ENCODE measurements at regions not wholly inside any gene's neighbourhood (a gene's known extent, or its start where the extent isn't known, plus 50 kb on each side); places are given as distances from the start of the nearest gene placed in this dataset.

DNA sequence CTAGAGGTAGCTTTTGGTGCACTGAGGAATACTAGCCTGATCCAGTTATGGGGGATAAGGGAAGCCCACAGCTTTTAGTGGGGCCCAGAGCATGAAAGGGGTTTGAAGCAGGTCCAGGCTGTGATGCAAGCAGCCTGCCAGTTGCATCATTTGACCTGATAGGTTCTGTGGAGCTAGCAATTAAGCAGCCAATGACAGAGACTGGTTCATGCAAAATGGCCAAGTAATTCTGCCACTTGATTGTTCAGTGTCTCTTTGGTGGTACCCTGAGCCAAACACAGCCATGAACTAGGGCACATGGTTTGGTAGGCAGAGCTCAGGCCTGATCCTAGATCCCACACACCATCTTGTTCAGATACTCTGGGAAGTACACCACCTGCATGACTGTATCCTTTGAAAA is 91.0 kb upstream of the PRR23C start:
- no peaks in the 10 kb centered on the region for H4K20me1 ChIP-seq (ENCODE audit: control insufficient read depth, insufficient read depth, insufficient read length)
- H3K4ac ChIP-seq (ENCODE audit: low read depth, low read length), result no peak overlapping the region
- H2BK20ac ChIP-seq (ENCODE audit: low read depth, low read length, poor library complexity, severe bottlenecking), result no peak overlapping the region
- no peaks in the 10 kb centered on the region for H3K9me3 ChIP-seq (ENCODE audit: control insufficient read depth, low read depth, low read length)
- H3K79me1 ChIP-seq (ENCODE audit: insufficient read depth, low read depth, low read length, poor library complexity, severe bottlenecking), result no peaks in the 10 kb centered on the region
- no peaks in the 10 kb centered on the region for H3K27me3 ChIP-seq (ENCODE audit: insufficient read depth, low read length)
- Mint-ChIP-seq H3K27ac (no peak overlapping the region), H3K4me1 (peaks cover 0 to 5% of the 10 kb centered on the region in 2 experiments; a peak in 3 of 4 replicates), H3K27me3 (ENCODE audit: low read depth) (peaks cover 6% of the 10 kb centered on the region; the same call in 1 of the 2 replicates), H3K36me3 (ENCODE audit: insufficient read depth in 1 of 3, low read depth in 3 of 3) (no peaks in the 10 kb centered on the region), H3K4me3 (no peak overlapping the region), H3K9me3 (no peaks in the 10 kb centered on the region)
- no peak overlapping the region for H4K5ac ChIP-seq (ENCODE audit: insufficient read length, low read depth, low read length)
- no peak overlapping the region for H2BK120ac ChIP-seq (ENCODE audit: low read depth, low read length, poor library complexity, severe bottlenecking)
- no peaks in the 10 kb centered on the region for H3K4me1 ChIP-seq (ENCODE audit: insufficient read depth, low read length)
- no peak for DNase-seq
- H3K27ac ChIP-seq (ENCODE audit: insufficient read length, low read depth, low read length), result no peak overlapping the region
- TF ChIP-seq, protein P1, sequence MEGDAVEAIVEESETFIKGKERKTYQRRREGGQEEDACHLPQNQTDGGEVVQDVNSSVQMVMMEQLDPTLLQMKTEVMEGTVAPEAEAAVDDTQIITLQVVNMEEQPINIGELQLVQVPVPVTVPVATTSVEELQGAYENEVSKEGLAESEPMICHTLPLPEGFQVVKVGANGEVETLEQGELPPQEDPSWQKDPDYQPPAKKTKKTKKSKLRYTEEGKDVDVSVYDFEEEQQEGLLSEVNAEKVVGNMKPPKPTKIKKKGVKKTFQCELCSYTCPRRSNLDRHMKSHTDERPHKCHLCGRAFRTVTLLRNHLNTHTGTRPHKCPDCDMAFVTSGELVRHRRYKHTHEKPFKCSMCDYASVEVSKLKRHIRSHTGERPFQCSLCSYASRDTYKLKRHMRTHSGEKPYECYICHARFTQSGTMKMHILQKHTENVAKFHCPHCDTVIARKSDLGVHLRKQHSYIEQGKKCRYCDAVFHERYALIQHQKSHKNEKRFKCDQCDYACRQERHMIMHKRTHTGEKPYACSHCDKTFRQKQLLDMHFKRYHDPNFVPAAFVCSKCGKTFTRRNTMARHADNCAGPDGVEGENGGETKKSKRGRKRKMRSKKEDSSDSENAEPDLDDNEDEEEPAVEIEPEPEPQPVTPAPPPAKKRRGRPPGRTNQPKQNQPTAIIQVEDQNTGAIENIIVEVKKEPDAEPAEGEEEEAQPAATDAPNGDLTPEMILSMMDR (conservative IDR thresholded peaks at IDR 0.05), result no peak
- no peak overlapping the region for H2AFZ ChIP-seq (ENCODE audit: low read length)
- H2AK5ac ChIP-seq (ENCODE audit: insufficient read length, low read length), result no peak overlapping the region
- H3K79me2 ChIP-seq (ENCODE audit: insufficient read depth, low read length), result no peaks in the 10 kb centered on the region
- H3T11ph ChIP-seq (ENCODE audit: low read length), result no peak overlapping the region
- H3K4me2 ChIP-seq (ENCODE audit: insufficient read depth, insufficient read length, low read length), result no peak overlapping the region
- no peak overlapping the region for H2BK5ac ChIP-seq (ENCODE audit: insufficient read length, low read length)
- H3K9ac ChIP-seq (ENCODE audit: extremely low read depth, insufficient read length, low read length), result no peak overlapping the region
- H3K23me2 ChIP-seq (ENCODE audit: insufficient read length, low read depth, low read length, poor library complexity, severe bottlenecking), result no peaks in the 10 kb centered on the region
- no peak overlapping the region for H3K18ac ChIP-seq (ENCODE audit: insufficient read length, low read depth, low read length)
- no peak overlapping the region for H3K14ac ChIP-seq (ENCODE audit: insufficient read depth, low read length)
- no peak overlapping the region for H3K23ac ChIP-seq (ENCODE audit: insufficient read length, low read depth, low read length)
- no peak overlapping the region for H2BK12ac ChIP-seq (ENCODE audit: insufficient read length, low read depth, low read length)
- H2BK15ac ChIP-seq (ENCODE audit: low read depth, low read length), result no peak overlapping the region
- H4K8ac ChIP-seq (replicated peaks; ENCODE audit: insufficient read length, low read depth, low read length), result no peak overlapping the region
- H4K91ac ChIP-seq (ENCODE audit: insufficient read length, low read depth, low read length), result no peak overlapping the region
- H3K56ac ChIP-seq (ENCODE audit: insufficient read length, low read depth, low read length), result no peak overlapping the region
